Retinal pigment epithelial cell (primary cell): ENCODE measurements at regions not wholly inside any gene's neighbourhood (a gene's known extent, or its start where the extent isn't known, plus 50 kb on each side); places are given as distances from the start of the nearest gene placed in this dataset.

Experiments used
- DNase-seq: peaks from one replicate; pipeline ENCODE4 v3.0.0-alpha.2; 2010; ENCODE audit warnings: low read depth
- H3K4me3 ChIP-seq: 2 replicates; pipeline ENCODE4 v1.5.1; 2011; ENCODE audit warnings: mild to moderate bottlenecking, low read length, control low read depth, moderate library complexity
- TF ChIP-seq, protein P1 (sequence below): conservative IDR thresholded peaks from 2 replicates; pipeline ENCODE4 v1.5.1; 2011; ENCODE audit warnings: low read depth, low read length, control low read depth, inconsistent platforms

DNA sequence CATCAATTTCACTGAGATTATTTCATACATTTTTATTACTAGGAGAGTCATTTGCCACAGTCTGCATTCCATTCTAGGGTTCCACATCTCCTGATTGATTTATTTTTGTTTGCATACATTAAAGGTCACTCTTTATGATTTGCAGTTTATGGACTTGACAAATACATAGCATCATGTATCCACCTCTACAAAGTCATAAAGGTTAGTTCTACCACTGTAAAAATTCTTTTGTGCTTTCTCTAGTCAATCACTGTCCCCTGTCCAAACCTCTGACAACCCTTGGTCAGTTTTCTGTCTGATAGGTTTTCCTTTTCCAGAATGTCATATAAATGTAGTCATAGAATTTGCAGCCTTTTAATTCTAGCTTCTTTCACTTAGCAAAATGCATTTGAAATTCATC, 434.6 kb upstream of the MON1B start:
- no peak overlapping the region for H3K4me3 ChIP-seq
- DNase-seq, result no peak

DNA sequence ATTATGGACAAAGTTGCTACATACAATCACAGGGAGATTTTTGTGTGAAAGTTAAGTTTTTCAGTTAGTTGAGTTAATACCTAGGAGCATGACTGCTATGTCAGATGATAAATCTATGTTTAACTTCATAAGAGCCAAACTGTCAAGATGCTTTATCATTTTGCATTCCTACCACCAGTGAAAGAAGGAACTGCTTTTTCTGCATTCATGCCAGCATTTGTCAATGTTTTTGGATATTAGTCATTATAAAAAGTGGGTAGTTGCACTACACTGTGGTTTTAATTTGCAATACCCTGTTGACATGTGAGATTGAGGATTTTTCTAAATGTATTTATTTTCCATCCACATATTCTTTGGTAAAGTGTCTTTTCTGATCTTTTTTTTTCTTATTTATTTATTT, 434.0 kb upstream of the MON1B start:
- H3K4me3 ChIP-seq, result no peak overlapping the region
- no peak for DNase-seq
- TF ChIP-seq, protein P1, sequence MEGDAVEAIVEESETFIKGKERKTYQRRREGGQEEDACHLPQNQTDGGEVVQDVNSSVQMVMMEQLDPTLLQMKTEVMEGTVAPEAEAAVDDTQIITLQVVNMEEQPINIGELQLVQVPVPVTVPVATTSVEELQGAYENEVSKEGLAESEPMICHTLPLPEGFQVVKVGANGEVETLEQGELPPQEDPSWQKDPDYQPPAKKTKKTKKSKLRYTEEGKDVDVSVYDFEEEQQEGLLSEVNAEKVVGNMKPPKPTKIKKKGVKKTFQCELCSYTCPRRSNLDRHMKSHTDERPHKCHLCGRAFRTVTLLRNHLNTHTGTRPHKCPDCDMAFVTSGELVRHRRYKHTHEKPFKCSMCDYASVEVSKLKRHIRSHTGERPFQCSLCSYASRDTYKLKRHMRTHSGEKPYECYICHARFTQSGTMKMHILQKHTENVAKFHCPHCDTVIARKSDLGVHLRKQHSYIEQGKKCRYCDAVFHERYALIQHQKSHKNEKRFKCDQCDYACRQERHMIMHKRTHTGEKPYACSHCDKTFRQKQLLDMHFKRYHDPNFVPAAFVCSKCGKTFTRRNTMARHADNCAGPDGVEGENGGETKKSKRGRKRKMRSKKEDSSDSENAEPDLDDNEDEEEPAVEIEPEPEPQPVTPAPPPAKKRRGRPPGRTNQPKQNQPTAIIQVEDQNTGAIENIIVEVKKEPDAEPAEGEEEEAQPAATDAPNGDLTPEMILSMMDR, result no peak

More for the DNA sequence above, 434.6 kb upstream of the MON1B start:
- TF ChIP-seq, protein P1, result no peak

DNA sequence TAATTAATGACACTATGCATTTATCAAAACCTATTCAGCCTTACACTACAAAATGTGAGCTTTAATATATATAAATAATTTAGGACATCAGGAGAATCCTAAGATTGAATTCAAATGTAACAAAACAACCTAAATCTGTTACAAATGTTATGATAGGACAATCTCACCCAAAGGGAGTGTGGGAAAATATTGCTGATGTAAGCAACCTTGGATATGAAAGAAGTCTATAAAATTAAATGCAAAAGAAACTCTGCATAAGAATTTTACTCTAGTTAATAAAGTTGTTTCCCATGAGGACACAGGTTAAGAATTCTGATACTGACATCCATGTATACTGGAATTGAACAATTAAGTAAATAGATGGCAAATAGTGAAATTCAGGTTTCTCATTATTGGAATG, 424.5 kb upstream of the MON1B start:
- H3K4me3 ChIP-seq, result no peak overlapping the region
- no peak for DNase-seq
- TF ChIP-seq, protein P1, result no peak

DNA sequence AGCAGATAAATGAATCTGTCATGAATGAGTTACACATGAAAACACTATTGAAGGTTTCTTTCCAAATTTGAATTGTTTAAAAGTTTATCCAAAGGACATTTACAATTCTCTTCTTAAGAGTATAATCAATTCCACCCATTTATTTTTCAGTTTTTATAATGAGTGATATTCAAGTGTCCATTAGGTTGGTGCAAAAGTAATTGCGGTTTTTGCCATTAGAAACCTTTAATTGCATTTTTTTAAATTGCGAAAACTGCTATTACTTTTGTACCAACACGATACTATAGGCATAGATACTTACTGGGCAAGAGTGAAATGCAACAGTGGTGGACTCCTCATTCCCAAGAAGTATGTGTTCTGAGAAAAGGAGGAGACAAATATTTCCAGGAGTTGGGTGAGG, 422.7 kb upstream of the MON1B start:
- H3K4me3 ChIP-seq, result no peak overlapping the region
- TF ChIP-seq, protein P1, result no peak
- DNase-seq, result no peak

DNA sequence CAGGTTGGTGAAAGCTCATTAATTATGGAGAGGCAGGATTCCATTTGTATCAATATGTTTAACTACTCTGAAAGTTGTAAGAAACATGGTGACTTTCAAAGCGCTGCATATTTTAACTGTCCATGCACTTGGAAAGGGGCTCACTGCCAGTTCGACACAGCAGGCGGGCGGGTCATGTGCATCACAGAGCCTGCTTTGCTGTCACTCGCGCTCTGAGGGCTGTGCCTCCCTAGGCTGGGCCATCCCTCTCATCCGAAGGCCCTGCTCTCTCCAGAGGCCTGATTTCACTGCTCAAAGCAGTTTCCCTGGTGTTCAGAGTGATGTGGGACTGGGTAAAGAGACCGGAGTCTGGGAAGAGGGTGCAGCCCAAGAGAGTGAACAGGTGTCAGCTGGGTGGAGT, 422.0 kb upstream of the MON1B start:
- TF ChIP-seq, protein P1, result no peak
- no peak overlapping the region for H3K4me3 ChIP-seq
- no peak for DNase-seq

DNA sequence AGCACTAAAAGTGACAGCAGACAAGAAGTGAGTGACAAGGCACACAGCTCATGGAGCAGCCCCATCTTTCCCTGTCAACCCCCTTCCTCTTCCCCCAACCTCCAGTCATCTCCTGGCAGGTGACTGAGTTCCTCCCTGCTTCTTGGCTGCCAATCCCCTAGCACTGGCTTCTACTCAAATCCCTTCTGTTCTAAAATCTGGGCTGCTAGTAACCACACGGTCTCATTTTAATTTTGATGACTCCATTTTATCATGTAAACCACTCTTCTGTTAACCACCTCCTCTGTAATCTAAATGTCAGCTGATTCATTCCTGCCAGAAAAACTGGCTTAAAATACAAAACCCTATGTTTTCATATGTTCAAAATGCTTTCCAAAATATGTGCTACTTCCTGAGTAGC, 419.8 kb upstream of the MON1B start:
- no peak overlapping the region for H3K4me3 ChIP-seq
- DNase-seq, result no peak
- TF ChIP-seq, protein P1, result no peak

DNA sequence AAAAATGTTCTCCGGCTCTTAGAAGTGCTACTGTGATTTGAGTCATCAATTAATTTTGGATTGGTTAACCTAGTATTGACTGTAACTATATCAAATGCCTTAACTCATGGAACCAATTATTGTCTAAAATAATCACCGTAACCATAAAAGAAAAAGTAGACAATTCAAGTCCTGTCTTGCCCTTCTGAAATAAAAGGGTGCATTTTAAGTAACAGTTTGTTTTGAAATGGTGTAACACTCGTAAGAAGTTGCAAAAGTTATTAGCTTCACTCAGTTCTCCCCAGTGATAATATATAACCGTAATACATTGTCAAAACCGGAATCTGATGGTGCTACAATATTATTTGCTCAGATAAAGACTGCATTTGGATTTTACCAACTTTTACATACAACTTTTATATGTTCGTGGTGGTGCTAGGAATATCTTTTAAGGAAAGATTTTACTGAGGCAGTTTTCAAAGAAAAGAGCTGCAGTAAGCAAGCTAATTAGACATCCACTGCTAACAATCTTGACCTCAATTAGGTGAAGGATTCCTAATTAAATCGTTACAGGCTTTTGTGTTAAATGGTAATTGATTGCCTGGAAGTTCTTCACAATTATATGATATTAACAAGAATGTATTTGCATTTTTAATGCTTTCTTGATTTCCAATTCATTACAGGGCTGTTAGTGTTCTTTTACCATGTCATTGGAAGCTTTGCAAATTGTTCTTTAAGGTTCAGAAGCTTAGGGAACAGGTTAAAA, 413.1 kb upstream of the MON1B start:
- TF ChIP-seq, protein P1, result no peak
- no peak for DNase-seq

More for the DNA sequence above, 413.1 kb upstream of the MON1B start:
- no peak overlapping the region for H3K4me3 ChIP-seq
